Inferior parietal cortex (tissue), 1 donor: ENCODE measurements at regions not wholly inside any gene's neighbourhood (a gene's known extent, or its start where the extent isn't known, plus 50 kb on each side); places are given as distances from the start of the nearest gene placed in this dataset.
"Not testable (repeated sequence)": the region's sequence is repeated elsewhere in the genome, so short reads cannot be mapped to it uniquely, and the experiment has no call there.

Source experiments
- DNase-seq: peaks from one replicate; pipeline ENCODE4 v3.0.0-alpha.2; 2016; ENCODE audit errors: extremely low spot score

GRCh38 chr7:17437586-17437985, 139.1 kb downstream of the AHR start:
- DNase-seq = no peak

GRCh38 chr7:17440025-17440784, 141.8 kb downstream of the AHR start:
- DNase-seq = not testable (repeated sequence)

- no peak for DNase-seq
These were observed 142.4 kb downstream of the AHR start for GRCh38 chr7:17440831-17441230.

- no peak for DNase-seq
These were observed 143.1 kb downstream of the AHR start for GRCh38 chr7:17441557-17441956.

GRCh38 chr7:17444151-17444550, 145.7 kb downstream of the AHR start:
- DNase-seq = no peak

- no peak for DNase-seq
These were observed 146.2 kb downstream of the AHR start for GRCh38 chr7:17444673-17445072.

GRCh38 chr7:17446340-17446739, 147.9 kb downstream of the AHR start:
- no peak for DNase-seq

GRCh38 chr7:17447728-17448478, 149.5 kb downstream of the AHR start:
- DNase-seq = no peak

- no peak for DNase-seq
These were observed 150.3 kb downstream of the AHR start for GRCh38 chr7:17448479-17449423.

- no peak for DNase-seq
These were observed 158.1 kb downstream of the AHR start for GRCh38 chr7:17456541-17456940.

GRCh38 chr7:17460001-17460400, 161.5 kb downstream of the AHR start:
- DNase-seq = no peak

GRCh38 chr7:17460665-17461064, 162.2 kb downstream of the AHR start:
- no peak for DNase-seq

GRCh38 chr7:17462131-17462631, 163.7 kb downstream of the AHR start:
- no peak for DNase-seq

- DNase-seq = no peak
These were observed 165.1 kb downstream of the AHR start for GRCh38 chr7:17463511-17464085.

GRCh38 chr7:17466216-17466615, 167.8 kb downstream of the AHR start:
- peak; percentile 13 for DNase-seq

GRCh38 chr7:17467386-17467945, 169.0 kb downstream of the AHR start:
- no peak for DNase-seq

GRCh38 chr7:17471325-17471724, 172.9 kb downstream of the AHR start:
- DNase-seq = no peak

- DNase-seq = no peak
These were observed 174.1 kb downstream of the AHR start for GRCh38 chr7:17472518-17472917.

- DNase-seq = no peak
These were observed 174.5 kb downstream of the AHR start for GRCh38 chr7:17472939-17473338.

- no peak for DNase-seq
These were observed 176.4 kb downstream of the AHR start for GRCh38 chr7:17474724-17475344.

- no peak for DNase-seq
These were observed 178.7 kb downstream of the AHR start for GRCh38 chr7:17477182-17477581.
